OCI-LY1 (cell line): ENCODE measurements at regions not wholly inside any gene's neighbourhood (a gene's known extent, or its start where the extent isn't known, plus 50 kb on each side); places are given as distances from the start of the nearest gene placed in this dataset.

Experiments used
- H2AFZ ChIP-seq: fragments of 200-600 bp; sonication (generic), shearing (Covaris generic); 2 replicates; pipeline ENCODE4 v1.6.0; 2014; ENCODE audit warnings: antibody characterized with exemption, mild to moderate bottlenecking, low read length
- H3F3A ChIP-seq: fragments of 200-600 bp; sonication (generic), shearing (Covaris generic); 2 replicates; pipeline ENCODE4 v1.6.0; 2014; ENCODE audit warnings: mild to moderate bottlenecking, antibody characterized with exemption, low read length, moderate library complexity; ENCODE audit not compliant: insufficient read depth
- H3K27ac ChIP-seq: fragments of 200-600 bp; sonication (generic); 2 replicates; pipeline ENCODE4 v1.5.1; 2014; ENCODE audit warnings: low read length, mixed run types, mild to moderate bottlenecking, low read depth; ENCODE audit not compliant: poor library complexity, severe bottlenecking
- H3K27me3 ChIP-seq: fragments of 200-600 bp; sonication (generic); 2 replicates; pipeline ENCODE4 v1.6.0; 2014; ENCODE audit warnings: antibody characterized with exemption, mild to moderate bottlenecking, low read length, moderate library complexity; ENCODE audit not compliant: insufficient read depth
- H3K36me3 ChIP-seq: fragments of 200-600 bp; sonication (generic); 2 replicates; pipeline ENCODE4 v1.6.1; 2014; ENCODE audit warnings: mild to moderate bottlenecking, antibody characterized with exemption, low read length, moderate library complexity, mixed read lengths; ENCODE audit not compliant: insufficient read depth
- H3K4me1 ChIP-seq: fragments of 200-600 bp; sonication (generic); 2 replicates; pipeline ENCODE4 v1.5.1; 2014; ENCODE audit warnings: mild to moderate bottlenecking, low read length, moderate library complexity; ENCODE audit not compliant: insufficient read depth, severe bottlenecking
- H3K4me2 ChIP-seq: fragments of 200-600 bp; sonication (generic), shearing (Covaris generic); 2 replicates; pipeline ENCODE4 v1.6.1; 2014; ENCODE audit warnings: low read length
- H3K4me3 ChIP-seq: fragments of 200-600 bp; sonication (generic); 2 replicates; pipeline ENCODE4 v1.5.1; 2014; ENCODE audit warnings: low read length, low read depth, mild to moderate bottlenecking, mixed read lengths; ENCODE audit not compliant: poor library complexity, severe bottlenecking
- H3K79me2 ChIP-seq: fragments of 200-600 bp; shearing (Covaris generic); 2 replicates; pipeline ENCODE4 v1.6.1; 2016; ENCODE audit warnings: mixed run types, low read length, mixed read lengths; ENCODE audit not compliant: insufficient read depth
- H3K9ac ChIP-seq: fragments of 200-600 bp; sonication (generic), shearing (Covaris generic); 2 replicates; pipeline ENCODE4 v1.6.1; 2014; ENCODE audit warnings: mild to moderate bottlenecking, low read length, mixed read lengths
- H3K9me2 ChIP-seq: fragments of 200-600 bp; sonication (generic), shearing (Covaris generic); 2 replicates; pipeline ENCODE4 v1.6.1; 2014; ENCODE audit warnings: low read depth, mild to moderate bottlenecking, low read length, mixed read lengths
- H3K9me3 ChIP-seq: fragments of 200-600 bp; shearing (Covaris generic); 2 replicates; pipeline ENCODE4 v1.6.1; 2014; ENCODE audit warnings: low read length, mixed read lengths
- H4K20me1 ChIP-seq: fragments of 200-600 bp; sonication (generic), shearing (Covaris generic); 2 replicates; pipeline ENCODE4 v1.6.0; 2016; ENCODE audit warnings: mild to moderate bottlenecking, low read length; ENCODE audit not compliant: insufficient read depth
- EZH2 ChIP-seq: fragments of 200-600 bp; sonication (generic), shearing (Covaris generic); IDR thresholded peaks from 2 replicates; pipeline ENCODE4 v1.8.0; 2017; ENCODE audit warnings: borderline replicate concordance, mixed run types, mild to moderate bottlenecking, antibody characterized with exemption, low read length, moderate library complexity, mixed read lengths
- TF ChIP-seq, protein P1 (sequence below): fragments of 200-600 bp; sonication (generic), shearing (Covaris generic); IDR thresholded peaks from 2 replicates; pipeline ENCODE4 v1.5.1; 2017; ENCODE audit warnings: mild to moderate bottlenecking, antibody characterized with exemption, low read length, moderate library complexity, mixed read lengths

DNA sequence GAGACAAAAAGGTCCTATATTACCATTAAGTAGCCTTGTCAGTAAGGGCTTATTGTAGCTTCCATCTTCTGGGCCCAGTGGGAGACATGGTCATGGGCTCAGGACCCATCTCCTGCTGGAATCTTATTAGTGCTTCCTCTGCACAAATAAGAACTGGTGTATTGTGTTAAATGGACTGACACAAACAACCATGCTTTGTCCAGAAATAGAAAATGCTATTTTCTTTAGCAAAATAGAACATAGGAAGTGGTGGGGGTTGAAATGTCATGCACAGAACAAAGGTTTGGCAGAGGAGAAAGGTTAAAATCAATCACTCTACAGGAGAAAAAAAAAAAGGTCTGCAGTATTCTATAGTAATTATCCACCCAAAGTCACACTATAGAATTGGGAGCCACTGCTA lies 252.2 kb downstream of the ELAVL2 start:
- Histone ChIP-seq H3K4me1 (no peaks in the 10 kb centered on the region), H3K4me3 (no peak overlapping the region), H2AFZ (no peak overlapping the region), H3K9ac (no peak overlapping the region), H4K20me1 (no peaks in the 10 kb centered on the region), H3K79me2 (no peaks in the 10 kb centered on the region), H3K9me3 (no peaks in the 10 kb centered on the region), H3K27me3 (no peaks in the 10 kb centered on the region), H3K27ac (no peak overlapping the region), H3K36me3 (no peaks in the 10 kb centered on the region), H3F3A (no peaks in the 10 kb centered on the region), H3K9me2 (no peaks in the 10 kb centered on the region), H3K4me2 (no peak overlapping the region)
- TF ChIP-seq EZH2, result no peak
- TF ChIP-seq, protein P1, sequence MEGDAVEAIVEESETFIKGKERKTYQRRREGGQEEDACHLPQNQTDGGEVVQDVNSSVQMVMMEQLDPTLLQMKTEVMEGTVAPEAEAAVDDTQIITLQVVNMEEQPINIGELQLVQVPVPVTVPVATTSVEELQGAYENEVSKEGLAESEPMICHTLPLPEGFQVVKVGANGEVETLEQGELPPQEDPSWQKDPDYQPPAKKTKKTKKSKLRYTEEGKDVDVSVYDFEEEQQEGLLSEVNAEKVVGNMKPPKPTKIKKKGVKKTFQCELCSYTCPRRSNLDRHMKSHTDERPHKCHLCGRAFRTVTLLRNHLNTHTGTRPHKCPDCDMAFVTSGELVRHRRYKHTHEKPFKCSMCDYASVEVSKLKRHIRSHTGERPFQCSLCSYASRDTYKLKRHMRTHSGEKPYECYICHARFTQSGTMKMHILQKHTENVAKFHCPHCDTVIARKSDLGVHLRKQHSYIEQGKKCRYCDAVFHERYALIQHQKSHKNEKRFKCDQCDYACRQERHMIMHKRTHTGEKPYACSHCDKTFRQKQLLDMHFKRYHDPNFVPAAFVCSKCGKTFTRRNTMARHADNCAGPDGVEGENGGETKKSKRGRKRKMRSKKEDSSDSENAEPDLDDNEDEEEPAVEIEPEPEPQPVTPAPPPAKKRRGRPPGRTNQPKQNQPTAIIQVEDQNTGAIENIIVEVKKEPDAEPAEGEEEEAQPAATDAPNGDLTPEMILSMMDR, result no peak

DNA sequence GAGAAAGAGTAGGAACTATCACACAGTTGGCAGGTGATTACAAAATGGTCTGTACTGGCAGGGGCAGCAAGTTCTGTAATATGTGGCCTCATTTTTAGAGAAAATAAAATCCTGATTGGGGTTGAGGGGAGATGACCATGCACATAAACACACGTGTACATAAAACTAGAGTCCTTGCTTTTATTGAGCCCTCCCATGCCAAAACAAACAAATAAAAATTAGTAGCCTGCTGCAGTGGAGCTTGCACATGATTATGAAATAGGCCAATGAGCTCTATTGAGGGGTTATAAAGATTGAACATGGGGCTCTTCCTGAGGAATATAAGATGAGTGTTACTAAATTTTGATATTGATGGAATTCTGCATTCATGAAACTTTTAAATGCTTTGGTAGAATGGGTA lies 248.4 kb downstream of the ELAVL2 start:
- Histone ChIP-seq H3K36me3 (no peaks in the 10 kb centered on the region), H4K20me1 (no peaks in the 10 kb centered on the region), H3F3A (no peaks in the 10 kb centered on the region), H3K79me2 (no peaks in the 10 kb centered on the region), H2AFZ (no peak overlapping the region), H3K9me3 (no peaks in the 10 kb centered on the region), H3K9me2 (no peaks in the 10 kb centered on the region), H3K27me3 (no peaks in the 10 kb centered on the region), H3K4me1 (no peaks in the 10 kb centered on the region), H3K4me2 (no peak overlapping the region), H3K27ac (no peak overlapping the region), H3K4me3 (no peak overlapping the region), H3K9ac (no peak overlapping the region)
- TF ChIP-seq, protein P1, result no peak
- TF ChIP-seq EZH2, result no peak

DNA sequence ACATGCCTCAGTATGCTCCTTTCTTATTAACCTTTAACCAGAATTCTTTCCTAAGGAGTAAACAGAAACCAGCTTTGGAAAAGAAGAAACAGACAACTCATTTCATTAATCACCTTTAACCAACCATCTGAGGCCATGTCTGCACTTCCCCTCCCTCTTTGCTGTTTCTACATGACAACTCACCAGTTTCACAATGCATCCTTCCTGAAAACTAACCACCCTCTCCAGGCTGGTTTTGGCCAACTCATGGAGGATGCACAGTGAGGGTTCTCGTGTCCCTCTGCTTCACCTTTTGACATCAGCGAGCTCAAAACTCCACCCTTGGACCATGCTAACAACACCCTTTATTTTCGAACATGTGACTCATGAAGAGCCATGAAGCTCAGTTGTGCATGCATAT lies 244.1 kb downstream of the ELAVL2 start:
- H3K27me3 ChIP-seq, result no peaks in the 10 kb centered on the region

More for the DNA sequence above, 244.1 kb downstream of the ELAVL2 start:
- H3K9me3 ChIP-seq, result no peaks in the 10 kb centered on the region
- H3K27ac ChIP-seq, result no peak overlapping the region
- TF ChIP-seq, protein P1, result no peak
- TF ChIP-seq EZH2, result no peak
- no peaks in the 10 kb centered on the region for H3K9me2 ChIP-seq
- H3K79me2 ChIP-seq, result no peaks in the 10 kb centered on the region
- no peaks in the 10 kb centered on the region for H3K36me3 ChIP-seq
- H3K4me1 ChIP-seq, result no peaks in the 10 kb centered on the region
- no peaks in the 10 kb centered on the region for H3F3A ChIP-seq
- H3K4me3 ChIP-seq, result no peak overlapping the region
- no peak overlapping the region for H2AFZ ChIP-seq
- no peaks in the 10 kb centered on the region for H4K20me1 ChIP-seq
- no peak overlapping the region for H3K4me2 ChIP-seq
- no peak overlapping the region for H3K9ac ChIP-seq
